Calu3 (cell line): ENCODE measurements at regions not wholly inside any gene's neighbourhood (a gene's known extent, or its start where the extent isn't known, plus 50 kb on each side); places are given as distances from the start of the nearest gene placed in this dataset.

Experiments used
- BruUV-seq: library from RNA; stranded (reverse); fragments of 400-500 nt; replicated peaks from 2 replicates; lab custom pipeline; 2021; lab: Mats Ljungman, UMichigan
- CTCF ChIA-PET: fragments of 300-600 bp; sonication (Branson Sonifier 250); formaldehyde crosslinking; loops from one replicate; lab custom pipeline; 2022; ENCODE audit warnings: antibody characterized with exemption; lab: Charles Lee
- DNase-seq: peaks from one replicate; pipeline ENCODE4 v3.0.0; 2022
- H3K27ac Mint-ChIP-seq: one replicate; pipeline ENCODE4 v1.8.0; 2022; ENCODE audit warnings: mixed read lengths; ENCODE audit not compliant: unreplicated experiment
- H3K27me3 Mint-ChIP-seq: one replicate; pipeline ENCODE4 v1.8.0; 2022; ENCODE audit warnings: mixed read lengths; ENCODE audit not compliant: unreplicated experiment
- H3K36me3 Mint-ChIP-seq: one replicate; pipeline ENCODE4 v1.8.0; 2022; ENCODE audit warnings: mild to moderate bottlenecking, moderate library complexity, mixed read lengths; ENCODE audit not compliant: insufficient read depth, unreplicated experiment
- H3K4me1 Mint-ChIP-seq: one replicate; pipeline ENCODE4 v1.8.0; 2022; ENCODE audit warnings: mild to moderate bottlenecking, low read depth, mixed read lengths; ENCODE audit not compliant: unreplicated experiment
- H3K4me3 Mint-ChIP-seq: one replicate; pipeline ENCODE4 v1.8.0; 2022; ENCODE audit warnings: mild to moderate bottlenecking, low read depth, moderate library complexity, mixed read lengths; ENCODE audit not compliant: unreplicated experiment
- H3K9me3 Mint-ChIP-seq: one replicate; pipeline ENCODE4 v1.8.0; 2022; ENCODE audit warnings: low read depth, mixed read lengths; ENCODE audit not compliant: unreplicated experiment
- CTCF ChIP-seq: fragments of 200-600 bp; IDR thresholded peaks from one replicate; pipeline ENCODE4 v1.8.0; 2022; ENCODE audit warnings: antibody characterized with exemption; ENCODE audit not compliant: unreplicated experiment
- intact Hi-C: fragments of 100-400 bp; cut with micrococcal nuclease; formaldehyde crosslinking; loops from one replicate; pipeline ENCODE4 v1.10.0; 2022; ENCODE audit not compliant: unreplicated experiment

- Mint-ChIP-seq H3K4me3 (no peak overlapping the region), H3K4me1 (peaks cover 45% of the 10 kb centered on the region), H3K27me3 (peaks cover 4% of the 10 kb centered on the region), H3K36me3 (peaks cover 19% of the 10 kb centered on the region), H3K27ac (no peak overlapping the region), H3K9me3 (no peaks in the 10 kb centered on the region)
- intact Hi-C loops = loop anchor here (1.0 to 10.0 kb wide), 4 partner anchors 55 to 1011 kb away; partner anchors contain the start of gene TLE3
- CTCF ChIA-PET = interaction anchor here (0.6 to 2.7 kb wide), 8 partner anchors 13 to 1007 kb away, joined by 3 to 10 read pairs (median 4); no protein-coding TSS in a partner anchor
- peak; percentile 95 for TF ChIP-seq CTCF
- peak; percentile 86 for DNase-seq
- BruUV-seq = no TSS peak
Observed at GRCh38 chr15:70488002-70488605, 275.3 kb downstream of the UACA start.

- no peaks in the 10 kb centered on the region for H3K9me3 Mint-ChIP-seq
- H3K27me3 Mint-ChIP-seq = peaks cover 12% of the 10 kb centered on the region
- H3K27ac Mint-ChIP-seq = no peak overlapping the region
- H3K4me1 Mint-ChIP-seq = peaks cover 37% of the 10 kb centered on the region
- no peak for DNase-seq
- intact Hi-C loops = loop anchor here (5.0 to 10.0 kb wide), 3 partner anchors 393 to 1010 kb away; partner anchors contain the start of gene TLE3
- BruUV-seq = no TSS peak
- CTCF ChIA-PET = interaction anchor here (0.5 to 2.7 kb wide), 5 partner anchors 12 to 387 kb away, joined by 3 to 10 read pairs (median 5); no protein-coding TSS in a partner anchor
- H3K4me3 Mint-ChIP-seq = no peak overlapping the region
- peaks cover 12% of the 10 kb centered on the region for H3K36me3 Mint-ChIP-seq
- TF ChIP-seq CTCF = no peak
Observed at GRCh38 chr15:70487387-70487740, 276.0 kb downstream of the UACA start.

GRCh38 chr15:70486451-70487386 lies 276.6 kb downstream of the UACA start:
- no peak for DNase-seq
- H3K36me3 Mint-ChIP-seq = peaks cover 6% of the 10 kb centered on the region
- H3K27me3 Mint-ChIP-seq = peaks cover 18% of the 10 kb centered on the region
- H3K4me3 Mint-ChIP-seq = no peak overlapping the region
- TF ChIP-seq CTCF = no peak
- H3K27ac Mint-ChIP-seq = no peak overlapping the region
- CTCF ChIA-PET = interaction anchor here (0.5 to 2.7 kb wide), 3 partner anchors 11 to 387 kb away, joined by 4 to 10 read pairs (median 4); no protein-coding TSS in a partner anchor
- BruUV-seq = no TSS peak
- intact Hi-C loops = loop anchor here (5.0 to 10.0 kb wide), 3 partner anchors 392 to 1009 kb away; partner anchors contain the start of gene TLE3
- peaks cover 31% of the 10 kb centered on the region for H3K4me1 Mint-ChIP-seq
- H3K9me3 Mint-ChIP-seq = no peaks in the 10 kb centered on the region

GRCh38 chr15:70486012-70486411 lies 277.3 kb downstream of the UACA start:
- Mint-ChIP-seq H3K36me3 (peaks cover 4% of the 10 kb centered on the region), H3K27ac (no peak overlapping the region), H3K9me3 (no peaks in the 10 kb centered on the region), H3K4me3 (no peak overlapping the region), H3K27me3 (peaks cover 19% of the 10 kb centered on the region), H3K4me1 (peaks cover 24% of the 10 kb centered on the region)
- no peak for DNase-seq
- BruUV-seq = no TSS peak
- no peak for TF ChIP-seq CTCF
- CTCF ChIA-PET = interaction anchor here (0.8 to 1.0 kb wide), 2 partner anchors 11 to 53 kb away, joined by 3 to 4 read pairs; no protein-coding TSS in a partner anchor
- intact Hi-C loops = loop anchor here (5.0 to 10.0 kb wide), 3 partner anchors 391 to 1009 kb away; partner anchors contain the start of gene TLE3
